Right lobe of liver (tissue), 4 donors: ENCODE measurements at regions not wholly inside any gene's neighbourhood (a gene's known extent, or its start where the extent isn't known, plus 50 kb on each side); places are given as distances from the start of the nearest gene placed in this dataset.

Experiments
- CTCF ChIP-seq, 4 donors: fragments of 200-600 bp in 3 of 4; fragments of 450-650 bp in 1 of 4; IDR thresholded peaks; one replicate each; pipeline versions ENCODE4 v1.5.1 to v1.8.0; 2016 to 2022; ENCODE audit warnings: antibody characterized with exemption in 4 of 4, mild to moderate bottlenecking in 2 of 4
- POLR2A ChIP-seq: fragments of 450-650 bp; IDR thresholded peaks from one replicate; pipeline ENCODE4 v1.6.1; 2017; ENCODE audit warnings: antibody characterized with exemption, mild to moderate bottlenecking
- donor health status: DM: no; HTN: no; CAD: no.
- donor health status: DM: no; HTN: no; CAD: no.
- donor health status: DM: no; HTN: yes; CAD: no.

- TF ChIP-seq POLR2A (no peak), CTCF (IDR thresholded peaks at IDR 0.05) (peak in 2 of 4 donors; percentile 27 to 38)
These were observed 83.7 kb downstream of the EN1 start for GRCh38 chr2:118763797-118764196.
